Endothelial cell of umbilical vein (primary cell): ENCODE measurements at regions not wholly inside any gene's neighbourhood (a gene's known extent, or its start where the extent isn't known, plus 50 kb on each side); places are given as distances from the start of the nearest gene placed in this dataset.

Source experiments
- EZH2 ChIP-seq: IDR thresholded peaks from 2 replicates; pipeline ENCODE4 v1.6.1; 2012; ENCODE audit warnings: borderline replicate concordance, low read depth, mild to moderate bottlenecking, moderate library complexity, low read length, inconsistent platforms; ENCODE audit not compliant: severe bottlenecking
- JUN ChIP-seq: IDR thresholded peaks from 2 replicates; pipeline ENCODE4 v1.6.1; 2011; ENCODE audit warnings: borderline replicate concordance, low read depth; ENCODE audit not compliant: insufficient read length, insufficient read depth
- POLR2A ChIP-seq: IDR thresholded peaks from 2 replicates; pipeline ENCODE4 v1.6.1; 2012; ENCODE audit warnings: low read depth, mild to moderate bottlenecking, control low read depth, low read length
- POLR2AphosphoS5 ChIP-seq: IDR thresholded peaks from 2 replicates; pipeline ENCODE4 v1.6.1; 2012; ENCODE audit warnings: low read depth, mild to moderate bottlenecking, control low read depth, low read length, moderate library complexity; ENCODE audit not compliant: insufficient read depth
- TF ChIP-seq, protein P1 (sequence below), 2 donors: IDR thresholded peaks; 1 replicate in 1 of 2; 2 replicates in 1 of 2; pipeline ENCODE4 v1.5.1; 2011; ENCODE audit warnings: low read length in 2 of 2, mild to moderate bottlenecking in 2 of 2, moderate library complexity in 2 of 2, control low read depth in 1 of 2, inconsistent platforms in 1 of 2, low read depth in 1 of 2; ENCODE audit not compliant: insufficient read depth in 1 of 2; ENCODE audit errors: extremely low read depth in 1 of 2

DNA sequence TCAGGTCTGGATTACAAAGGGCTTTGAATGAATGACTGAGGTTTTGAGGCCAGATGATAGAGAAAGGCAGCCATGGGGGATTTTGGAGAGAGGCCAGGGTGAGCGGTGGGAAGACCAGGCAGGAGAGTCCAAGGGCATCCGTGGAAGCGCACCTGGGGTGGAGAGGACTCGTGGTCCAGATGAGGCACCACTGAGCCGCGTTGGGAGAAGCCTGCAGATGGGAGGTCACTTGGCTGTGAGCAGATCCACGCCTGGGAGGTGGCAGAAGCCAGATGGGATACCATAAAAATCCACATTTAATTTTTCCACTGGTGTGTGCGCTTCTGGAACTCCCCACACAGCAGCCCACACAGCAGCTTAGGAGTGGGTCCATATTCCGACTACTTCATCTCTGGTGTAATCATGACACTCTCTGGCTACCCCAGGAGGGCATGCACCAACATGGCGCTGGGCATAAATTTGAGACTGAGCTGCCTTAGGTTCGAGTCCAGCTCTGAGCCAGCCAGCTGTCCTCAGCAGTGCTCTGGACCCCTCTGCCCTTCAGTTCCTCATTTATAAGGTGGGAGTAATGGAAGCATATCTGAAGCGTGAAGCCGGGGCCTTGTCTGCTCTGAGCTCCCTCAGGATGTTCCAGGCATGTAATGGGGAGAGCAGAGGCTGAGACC is 90.2 kb upstream of the FAM20C start:
- TF ChIP-seq, protein P1, sequence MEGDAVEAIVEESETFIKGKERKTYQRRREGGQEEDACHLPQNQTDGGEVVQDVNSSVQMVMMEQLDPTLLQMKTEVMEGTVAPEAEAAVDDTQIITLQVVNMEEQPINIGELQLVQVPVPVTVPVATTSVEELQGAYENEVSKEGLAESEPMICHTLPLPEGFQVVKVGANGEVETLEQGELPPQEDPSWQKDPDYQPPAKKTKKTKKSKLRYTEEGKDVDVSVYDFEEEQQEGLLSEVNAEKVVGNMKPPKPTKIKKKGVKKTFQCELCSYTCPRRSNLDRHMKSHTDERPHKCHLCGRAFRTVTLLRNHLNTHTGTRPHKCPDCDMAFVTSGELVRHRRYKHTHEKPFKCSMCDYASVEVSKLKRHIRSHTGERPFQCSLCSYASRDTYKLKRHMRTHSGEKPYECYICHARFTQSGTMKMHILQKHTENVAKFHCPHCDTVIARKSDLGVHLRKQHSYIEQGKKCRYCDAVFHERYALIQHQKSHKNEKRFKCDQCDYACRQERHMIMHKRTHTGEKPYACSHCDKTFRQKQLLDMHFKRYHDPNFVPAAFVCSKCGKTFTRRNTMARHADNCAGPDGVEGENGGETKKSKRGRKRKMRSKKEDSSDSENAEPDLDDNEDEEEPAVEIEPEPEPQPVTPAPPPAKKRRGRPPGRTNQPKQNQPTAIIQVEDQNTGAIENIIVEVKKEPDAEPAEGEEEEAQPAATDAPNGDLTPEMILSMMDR (IDR thresholded peaks at IDR 0.05; ENCODE audit: extremely low read depth in 1 of 2, insufficient read depth in 1 of 2, low read depth in 1 of 2, low read length in 2 of 2) = no peak
- no peak for TF ChIP-seq POLR2A
- no peak for TF ChIP-seq JUN
- TF ChIP-seq EZH2 = no peak
- TF ChIP-seq POLR2AphosphoS5 = no peak
